DND-41 (cell line): ENCODE measurements at regions not wholly inside any gene's neighbourhood (a gene's known extent, or its start where the extent isn't known, plus 50 kb on each side); places are given as distances from the start of the nearest gene placed in this dataset.

ENCODE experiments used
- ATAC-seq: fragments of 200-7000 bp; cut with Tn5 transposase; 3 replicates; pipeline ENCODE4 v1.9.1; 2021; ENCODE audit warnings: low read depth; ENCODE audit not compliant: insufficient read depth
- DNase-seq: peaks from one replicate; pipeline ENCODE4 v3.0.0-alpha.2; 2020
- H2AFZ ChIP-seq: 2 replicates; pipeline ENCODE4 v1.6.0; 2012; ENCODE audit warnings: low read depth, low read length
- H3K27ac ChIP-seq: 2 replicates; pipeline ENCODE4 v1.5.1; 2012; ENCODE audit warnings: low read length, inconsistent platforms
- H3K27me3 ChIP-seq: fragments of 200-600 bp; sonication (generic); 2 replicates; pipeline ENCODE4 v1.6.0; 2012; ENCODE audit warnings: low read length, mild to moderate bottlenecking, inconsistent platforms; ENCODE audit not compliant: insufficient read depth, poor library complexity
- H3K36me3 ChIP-seq: 2 replicates; pipeline ENCODE4 v1.5.1; 2012; ENCODE audit warnings: low read length, inconsistent platforms; ENCODE audit not compliant: insufficient read depth
- H3K4me1 ChIP-seq: 2 replicates; pipeline ENCODE4 v1.5.1; 2012; ENCODE audit warnings: mild to moderate bottlenecking, low read length; ENCODE audit not compliant: insufficient read depth
- H3K4me2 ChIP-seq: 2 replicates; pipeline ENCODE4 v1.6.0; 2012; ENCODE audit warnings: mild to moderate bottlenecking, moderate library complexity, low read length, inconsistent platforms; ENCODE audit not compliant: insufficient read depth
- H3K4me3 ChIP-seq, 2 experiments: fragments of 200-600 bp in 1 of 2; shearing (Covaris generic) in 1 of 2; 2 replicates each; pipeline ENCODE4 v1.5.1; 2012 to 2016; ENCODE audit warnings: inconsistent platforms in 2 of 2, low read length in 2 of 2, mild to moderate bottlenecking in 2 of 2, low read depth in 1 of 2, moderate library complexity in 1 of 2
- H3K79me2 ChIP-seq: 2 replicates; pipeline ENCODE4 v1.6.0; 2012; ENCODE audit warnings: low read length, inconsistent platforms; ENCODE audit not compliant: insufficient read depth
- H3K9ac ChIP-seq: 2 replicates; pipeline ENCODE4 v1.6.0; 2012; ENCODE audit warnings: low read depth, mild to moderate bottlenecking, inconsistent platforms, low read length, moderate library complexity
- H3K9me3 ChIP-seq: 2 replicates; pipeline ENCODE4 v1.5.1; 2012; ENCODE audit warnings: low read length, moderate library complexity, mild to moderate bottlenecking, inconsistent platforms; ENCODE audit not compliant: insufficient read depth, severe bottlenecking
- H4K20me1 ChIP-seq: 2 replicates; pipeline ENCODE4 v1.6.0; 2012; ENCODE audit warnings: low read length; ENCODE audit not compliant: insufficient read depth
- EZH2 ChIP-seq: IDR thresholded peaks from 3 replicates; pipeline ENCODE4 v1.6.1; 2012; ENCODE audit warnings: borderline replicate concordance, low read depth, mild to moderate bottlenecking, moderate library complexity, low read length, inconsistent platforms; ENCODE audit not compliant: severe bottlenecking
- TF ChIP-seq, protein P1 (sequence below): IDR thresholded peaks from 2 replicates; pipeline ENCODE4 v1.5.1; 2012; ENCODE audit warnings: borderline replicate concordance, low read length, moderate library complexity, mild to moderate bottlenecking; ENCODE audit not compliant: poor library complexity, severe bottlenecking; ENCODE audit errors: extremely low read depth

- Histone ChIP-seq H3K4me2 (no peak overlapping the region), H3K9me3 (no peaks in the 10 kb centered on the region)
- no peak for DNase-seq
These were observed 502.9 kb upstream of the ZEB2 start for GRCh38 chr2:145022666-145023333.

DNA sequence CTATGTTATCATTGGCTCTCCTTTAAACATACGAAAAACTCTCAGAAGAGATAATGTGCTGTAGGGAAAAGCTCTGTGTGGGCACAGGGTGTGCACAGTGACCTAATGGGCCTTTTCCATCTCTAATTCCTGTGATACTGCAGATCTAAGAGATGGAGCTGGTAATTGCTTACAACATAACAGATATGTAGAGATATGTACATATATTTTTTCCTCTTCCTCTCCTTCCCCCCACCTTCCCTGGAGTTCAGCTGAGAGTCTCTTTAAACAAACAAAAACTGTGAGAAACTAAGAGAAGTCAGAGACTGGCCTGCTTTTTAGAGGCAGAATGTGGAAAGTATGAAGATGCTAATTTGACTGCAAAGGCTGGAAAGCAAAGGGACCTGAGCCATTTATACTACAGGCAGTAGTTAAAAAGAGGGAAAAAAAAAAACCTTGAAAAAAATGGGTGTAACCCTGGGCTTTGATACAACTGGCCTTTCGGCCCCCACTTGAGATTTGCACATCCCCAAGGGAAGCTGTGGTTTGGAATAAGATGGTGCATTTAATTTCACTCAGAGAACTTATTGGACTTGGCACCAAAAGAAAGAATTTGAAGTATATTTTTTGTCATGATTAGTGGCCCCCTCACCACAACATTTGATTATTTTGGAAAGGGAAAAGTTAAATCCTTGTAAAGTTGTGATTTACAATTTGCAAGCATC, 502.2 kb upstream of the ZEB2 start:
- no peak for TF ChIP-seq EZH2
- TF ChIP-seq, protein P1, sequence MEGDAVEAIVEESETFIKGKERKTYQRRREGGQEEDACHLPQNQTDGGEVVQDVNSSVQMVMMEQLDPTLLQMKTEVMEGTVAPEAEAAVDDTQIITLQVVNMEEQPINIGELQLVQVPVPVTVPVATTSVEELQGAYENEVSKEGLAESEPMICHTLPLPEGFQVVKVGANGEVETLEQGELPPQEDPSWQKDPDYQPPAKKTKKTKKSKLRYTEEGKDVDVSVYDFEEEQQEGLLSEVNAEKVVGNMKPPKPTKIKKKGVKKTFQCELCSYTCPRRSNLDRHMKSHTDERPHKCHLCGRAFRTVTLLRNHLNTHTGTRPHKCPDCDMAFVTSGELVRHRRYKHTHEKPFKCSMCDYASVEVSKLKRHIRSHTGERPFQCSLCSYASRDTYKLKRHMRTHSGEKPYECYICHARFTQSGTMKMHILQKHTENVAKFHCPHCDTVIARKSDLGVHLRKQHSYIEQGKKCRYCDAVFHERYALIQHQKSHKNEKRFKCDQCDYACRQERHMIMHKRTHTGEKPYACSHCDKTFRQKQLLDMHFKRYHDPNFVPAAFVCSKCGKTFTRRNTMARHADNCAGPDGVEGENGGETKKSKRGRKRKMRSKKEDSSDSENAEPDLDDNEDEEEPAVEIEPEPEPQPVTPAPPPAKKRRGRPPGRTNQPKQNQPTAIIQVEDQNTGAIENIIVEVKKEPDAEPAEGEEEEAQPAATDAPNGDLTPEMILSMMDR: no peak
- H3K79me2 ChIP-seq: no peaks in the 10 kb centered on the region
- H3K9ac ChIP-seq: no peak overlapping the region
- peaks cover 10% of the 10 kb centered on the region; the same call in 1 of the 2 replicates for H3K4me1 ChIP-seq
- no peak overlapping the region for H3K4me2 ChIP-seq
- H3K27me3 ChIP-seq: no peaks in the 10 kb centered on the region
- DNase-seq (no peak), ATAC-seq (no peak)
- H3K27ac ChIP-seq: no peak overlapping the region
- H3K4me3 ChIP-seq: no peak overlapping the region
- H3K36me3 ChIP-seq: no peaks in the 10 kb centered on the region
- H3K9me3 ChIP-seq: no peaks in the 10 kb centered on the region
- H2AFZ ChIP-seq: no peak overlapping the region
- no peaks in the 10 kb centered on the region for H4K20me1 ChIP-seq

More at GRCh38 chr2:145022666-145023333, 502.9 kb upstream of the ZEB2 start:
- no peak overlapping the region for H3K9ac ChIP-seq
- H3K36me3 ChIP-seq: no peaks in the 10 kb centered on the region
- TF ChIP-seq, protein P1: no peak
- no peak for TF ChIP-seq EZH2
- no peak overlapping the region for H3K27ac ChIP-seq
- H3K4me1 ChIP-seq: peaks cover 10% of the 10 kb centered on the region; the same call in 1 of the 2 replicates
- no peak overlapping the region for H3K4me3 ChIP-seq
- no peaks in the 10 kb centered on the region for H3K27me3 ChIP-seq
- H3K79me2 ChIP-seq: no peaks in the 10 kb centered on the region
- no peaks in the 10 kb centered on the region for H4K20me1 ChIP-seq
- no peak overlapping the region for H2AFZ ChIP-seq
- ATAC-seq: no peak

DNA sequence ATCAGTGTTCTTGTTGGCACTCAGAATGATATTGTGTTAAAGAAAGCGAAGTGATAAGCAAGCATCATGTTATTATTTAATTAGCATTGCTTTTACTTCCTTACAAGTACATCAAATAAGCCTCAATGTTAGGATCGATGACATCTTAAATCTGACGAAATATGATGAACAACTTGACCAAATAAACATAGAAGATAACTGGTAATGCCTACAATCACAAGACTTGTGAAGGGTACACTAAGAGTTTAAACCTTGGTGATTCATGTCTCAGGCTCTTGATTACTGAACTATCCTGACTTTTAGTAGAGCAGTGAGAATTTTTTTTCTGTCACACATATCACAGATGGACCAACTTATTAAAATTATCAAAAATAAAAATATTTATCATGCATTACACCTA, 500.8 kb upstream of the ZEB2 start:
- no peaks in the 10 kb centered on the region for H4K20me1 ChIP-seq
- H3K4me1 ChIP-seq: peaks cover 4% of the 10 kb centered on the region; the same call in 1 of the 2 replicates
- no peaks in the 10 kb centered on the region for H3K27me3 ChIP-seq
- no peaks in the 10 kb centered on the region for H3K79me2 ChIP-seq
- H3K9ac ChIP-seq: no peak overlapping the region
- no peak for DNase-seq
- no peaks in the 10 kb centered on the region for H3K9me3 ChIP-seq
- no peak overlapping the region for H2AFZ ChIP-seq
- H3K36me3 ChIP-seq: no peaks in the 10 kb centered on the region
- no peak overlapping the region for H3K4me2 ChIP-seq
- ATAC-seq: no peak
- H3K4me3 ChIP-seq: no peak overlapping the region
- H3K27ac ChIP-seq: no peak overlapping the region
- TF ChIP-seq EZH2: no peak
- TF ChIP-seq, protein P1: no peak
